WTC11 (cell line): ENCODE measurements at regions not wholly inside any gene's neighbourhood (a gene's known extent, or its start where the extent isn't known, plus 50 kb on each side); places are given as distances from the start of the nearest gene placed in this dataset.

Experiments used
- CREB1 ChIP-seq: sonication (generic); formaldehyde crosslinking; IDR thresholded peaks from 2 replicates; pipeline ENCODE4 v1.8.0; 2023; ENCODE audit warnings: mild to moderate bottlenecking, missing genetic modification reagents
- FOXP1 ChIP-seq: sonication (generic); formaldehyde crosslinking; IDR thresholded peaks from 2 replicates; pipeline ENCODE4 v1.8.0; 2022; ENCODE audit warnings: missing genetic modification reagents, mild to moderate bottlenecking, moderate library complexity, borderline replicate concordance
- JUN ChIP-seq: sonication (generic); formaldehyde crosslinking; IDR thresholded peaks from 2 replicates; pipeline ENCODE4 v1.8.0; 2023; ENCODE audit warnings: mild to moderate bottlenecking, missing genetic modification reagents
- NFYB ChIP-seq: sonication (generic); formaldehyde crosslinking; conservative IDR thresholded peaks from 2 replicates; pipeline ENCODE4 v1.8.0; 2022; ENCODE audit warnings: low read depth, missing genetic modification reagents
- ZNF121 ChIP-seq: sonication (generic); formaldehyde crosslinking; IDR thresholded peaks from 2 replicates; pipeline ENCODE4 v1.8.0; 2023; ENCODE audit warnings: missing genetic modification reagents
- TF ChIP-seq, protein P1 (sequence below): fragments of 200-600 bp; IDR thresholded peaks from 2 replicates; pipeline ENCODE4 v1.8.0; 2022; ENCODE audit warnings: antibody characterized with exemption
- TF ChIP-seq, protein P2 (sequence below): sonication (generic); formaldehyde crosslinking; IDR thresholded peaks from 2 replicates; pipeline ENCODE4 v1.8.1; 2023; ENCODE audit warnings: mild to moderate bottlenecking, missing genetic modification reagents
- TF ChIP-seq, protein P3 (sequence below): sonication (generic); formaldehyde crosslinking; IDR thresholded peaks from 2 replicates; pipeline ENCODE4 v1.8.0; 2022; ENCODE audit warnings: missing genetic modification reagents

GRCh38 chr7:85469446-85470010 is 282.7 kb upstream of the SEMA3D start:
- TF ChIP-seq, protein P1, sequence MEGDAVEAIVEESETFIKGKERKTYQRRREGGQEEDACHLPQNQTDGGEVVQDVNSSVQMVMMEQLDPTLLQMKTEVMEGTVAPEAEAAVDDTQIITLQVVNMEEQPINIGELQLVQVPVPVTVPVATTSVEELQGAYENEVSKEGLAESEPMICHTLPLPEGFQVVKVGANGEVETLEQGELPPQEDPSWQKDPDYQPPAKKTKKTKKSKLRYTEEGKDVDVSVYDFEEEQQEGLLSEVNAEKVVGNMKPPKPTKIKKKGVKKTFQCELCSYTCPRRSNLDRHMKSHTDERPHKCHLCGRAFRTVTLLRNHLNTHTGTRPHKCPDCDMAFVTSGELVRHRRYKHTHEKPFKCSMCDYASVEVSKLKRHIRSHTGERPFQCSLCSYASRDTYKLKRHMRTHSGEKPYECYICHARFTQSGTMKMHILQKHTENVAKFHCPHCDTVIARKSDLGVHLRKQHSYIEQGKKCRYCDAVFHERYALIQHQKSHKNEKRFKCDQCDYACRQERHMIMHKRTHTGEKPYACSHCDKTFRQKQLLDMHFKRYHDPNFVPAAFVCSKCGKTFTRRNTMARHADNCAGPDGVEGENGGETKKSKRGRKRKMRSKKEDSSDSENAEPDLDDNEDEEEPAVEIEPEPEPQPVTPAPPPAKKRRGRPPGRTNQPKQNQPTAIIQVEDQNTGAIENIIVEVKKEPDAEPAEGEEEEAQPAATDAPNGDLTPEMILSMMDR, result no peak
- no peak for TF ChIP-seq NFYB
- TF ChIP-seq ZNF121, result no peak
- TF ChIP-seq, protein P2, sequence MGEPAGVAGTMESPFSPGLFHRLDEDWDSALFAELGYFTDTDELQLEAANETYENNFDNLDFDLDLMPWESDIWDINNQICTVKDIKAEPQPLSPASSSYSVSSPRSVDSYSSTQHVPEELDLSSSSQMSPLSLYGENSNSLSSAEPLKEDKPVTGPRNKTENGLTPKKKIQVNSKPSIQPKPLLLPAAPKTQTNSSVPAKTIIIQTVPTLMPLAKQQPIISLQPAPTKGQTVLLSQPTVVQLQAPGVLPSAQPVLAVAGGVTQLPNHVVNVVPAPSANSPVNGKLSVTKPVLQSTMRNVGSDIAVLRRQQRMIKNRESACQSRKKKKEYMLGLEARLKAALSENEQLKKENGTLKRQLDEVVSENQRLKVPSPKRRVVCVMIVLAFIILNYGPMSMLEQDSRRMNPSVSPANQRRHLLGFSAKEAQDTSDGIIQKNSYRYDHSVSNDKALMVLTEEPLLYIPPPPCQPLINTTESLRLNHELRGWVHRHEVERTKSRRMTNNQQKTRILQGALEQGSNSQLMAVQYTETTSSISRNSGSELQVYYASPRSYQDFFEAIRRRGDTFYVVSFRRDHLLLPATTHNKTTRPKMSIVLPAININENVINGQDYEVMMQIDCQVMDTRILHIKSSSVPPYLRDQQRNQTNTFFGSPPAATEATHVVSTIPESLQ (CRISPR knock-in tag), result no peak
- TF ChIP-seq, protein P3, sequence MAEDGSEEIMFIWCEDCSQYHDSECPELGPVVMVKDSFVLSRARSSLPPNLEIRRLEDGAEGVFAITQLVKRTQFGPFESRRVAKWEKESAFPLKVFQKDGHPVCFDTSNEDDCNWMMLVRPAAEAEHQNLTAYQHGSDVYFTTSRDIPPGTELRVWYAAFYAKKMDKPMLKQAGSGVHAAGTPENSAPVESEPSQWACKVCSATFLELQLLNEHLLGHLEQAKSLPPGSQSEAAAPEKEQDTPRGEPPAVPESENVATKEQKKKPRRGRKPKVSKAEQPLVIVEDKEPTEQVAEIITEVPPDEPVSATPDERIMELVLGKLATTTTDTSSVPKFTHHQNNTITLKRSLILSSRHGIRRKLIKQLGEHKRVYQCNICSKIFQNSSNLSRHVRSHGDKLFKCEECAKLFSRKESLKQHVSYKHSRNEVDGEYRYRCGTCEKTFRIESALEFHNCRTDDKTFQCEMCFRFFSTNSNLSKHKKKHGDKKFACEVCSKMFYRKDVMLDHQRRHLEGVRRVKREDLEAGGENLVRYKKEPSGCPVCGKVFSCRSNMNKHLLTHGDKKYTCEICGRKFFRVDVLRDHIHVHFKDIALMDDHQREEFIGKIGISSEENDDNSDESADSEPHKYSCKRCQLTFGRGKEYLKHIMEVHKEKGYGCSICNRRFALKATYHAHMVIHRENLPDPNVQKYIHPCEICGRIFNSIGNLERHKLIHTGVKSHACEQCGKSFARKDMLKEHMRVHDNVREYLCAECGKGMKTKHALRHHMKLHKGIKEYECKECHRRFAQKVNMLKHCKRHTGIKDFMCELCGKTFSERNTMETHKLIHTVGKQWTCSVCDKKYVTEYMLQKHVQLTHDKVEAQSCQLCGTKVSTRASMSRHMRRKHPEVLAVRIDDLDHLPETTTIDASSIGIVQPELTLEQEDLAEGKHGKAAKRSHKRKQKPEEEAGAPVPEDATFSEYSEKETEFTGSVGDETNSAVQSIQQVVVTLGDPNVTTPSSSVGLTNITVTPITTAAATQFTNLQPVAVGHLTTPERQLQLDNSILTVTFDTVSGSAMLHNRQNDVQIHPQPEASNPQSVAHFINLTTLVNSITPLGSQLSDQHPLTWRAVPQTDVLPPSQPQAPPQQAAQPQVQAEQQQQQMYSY (CRISPR knock-in tag), result no peak
- TF ChIP-seq CREB1 (CRISPR knock-in tag), result no peak
- TF ChIP-seq FOXP1 (CRISPR knock-in tag), result no peak
- no peak for TF ChIP-seq JUN (CRISPR knock-in tag)
